ENCODE measurements at regions not wholly inside any gene's neighbourhood (a gene's known extent, or its start where the extent isn't known, plus 50 kb on each side); places are given as distances from the start of the nearest gene placed in this dataset.
"Not testable (repeated sequence)": the region's sequence is repeated elsewhere in the genome, so short reads cannot be mapped to it uniquely, and the experiment has no call there.

DNA sequence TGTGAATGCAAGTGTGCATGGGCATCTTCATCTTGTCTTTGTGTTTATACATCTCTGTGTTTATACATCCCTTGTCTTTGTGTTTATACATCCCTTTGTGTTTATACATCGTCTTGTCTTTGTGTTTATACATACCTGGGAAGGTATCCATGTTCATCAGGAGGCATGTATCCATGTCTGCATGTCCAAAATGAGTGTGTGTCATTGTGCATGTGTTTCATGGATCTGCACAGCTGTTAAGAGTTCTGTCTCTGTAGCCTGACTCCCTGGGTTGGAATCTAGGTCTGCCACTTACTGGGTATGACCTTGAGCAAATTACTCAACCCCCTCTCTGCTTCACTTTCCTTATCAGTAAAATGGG, 50.1 kb upstream of the SIRPA start:
- no peak for DNase-seq

DNA sequence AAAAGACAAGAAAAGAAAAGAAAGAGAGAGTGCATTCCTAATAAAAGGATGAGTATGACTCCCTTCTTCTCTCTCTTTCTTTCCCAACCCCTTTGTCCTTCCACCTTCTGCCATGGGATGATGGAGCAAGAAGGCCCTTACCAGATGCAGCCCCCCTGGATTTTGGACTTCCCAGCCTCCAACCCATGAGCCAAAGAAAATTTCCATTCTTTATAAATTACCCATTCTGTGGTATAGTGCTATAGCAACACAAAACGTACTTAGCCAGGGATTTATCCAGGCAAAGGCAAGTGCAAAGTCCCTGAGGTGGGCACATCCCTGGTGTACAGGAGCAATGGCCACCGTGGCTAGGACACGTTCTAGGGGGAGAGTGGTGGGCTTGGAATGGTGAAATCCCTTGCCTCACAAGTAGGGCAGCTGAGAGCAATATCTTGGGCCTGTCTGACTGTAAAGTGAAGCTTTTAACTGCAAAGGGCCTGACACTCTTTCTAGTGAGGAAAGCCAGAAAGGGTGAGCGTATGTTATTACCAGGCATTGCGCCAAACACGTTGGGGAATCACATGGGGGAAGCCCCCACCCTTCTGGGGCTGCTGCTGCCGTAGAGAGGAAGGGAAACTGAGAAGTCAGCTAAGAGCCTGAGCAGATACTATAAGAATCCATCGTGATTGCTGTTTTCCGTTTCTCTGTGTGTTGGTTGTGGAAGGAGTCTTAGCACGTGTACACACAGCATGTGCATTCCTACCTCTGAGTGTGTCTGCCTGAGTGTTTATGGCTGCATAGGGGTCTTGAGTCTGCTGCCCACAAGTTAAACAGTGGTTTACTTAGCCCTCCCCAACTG, 50.7 kb upstream of the SIRPA start:
- peak; percentile 21 for DNase-seq

DNA sequence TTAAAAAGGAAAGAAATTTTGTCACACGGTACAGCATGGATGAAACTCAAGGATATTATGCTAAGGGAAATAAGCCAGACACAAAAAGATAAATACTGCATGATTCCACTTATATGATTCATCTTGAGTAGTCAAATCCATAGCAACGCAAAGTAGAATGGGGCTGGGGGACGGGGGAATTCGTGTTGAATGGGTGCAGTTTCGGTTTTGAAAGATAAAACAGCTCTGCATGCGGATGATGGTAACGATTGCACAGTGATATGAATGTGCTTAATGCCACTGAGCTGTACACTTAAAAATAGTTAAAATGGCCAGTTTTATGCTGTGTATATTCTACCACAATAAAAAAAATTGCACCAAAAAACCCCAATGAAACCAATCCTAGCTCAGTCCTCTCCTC, 52.9 kb upstream of the SIRPA start:
- no peak for DNase-seq

DNA sequence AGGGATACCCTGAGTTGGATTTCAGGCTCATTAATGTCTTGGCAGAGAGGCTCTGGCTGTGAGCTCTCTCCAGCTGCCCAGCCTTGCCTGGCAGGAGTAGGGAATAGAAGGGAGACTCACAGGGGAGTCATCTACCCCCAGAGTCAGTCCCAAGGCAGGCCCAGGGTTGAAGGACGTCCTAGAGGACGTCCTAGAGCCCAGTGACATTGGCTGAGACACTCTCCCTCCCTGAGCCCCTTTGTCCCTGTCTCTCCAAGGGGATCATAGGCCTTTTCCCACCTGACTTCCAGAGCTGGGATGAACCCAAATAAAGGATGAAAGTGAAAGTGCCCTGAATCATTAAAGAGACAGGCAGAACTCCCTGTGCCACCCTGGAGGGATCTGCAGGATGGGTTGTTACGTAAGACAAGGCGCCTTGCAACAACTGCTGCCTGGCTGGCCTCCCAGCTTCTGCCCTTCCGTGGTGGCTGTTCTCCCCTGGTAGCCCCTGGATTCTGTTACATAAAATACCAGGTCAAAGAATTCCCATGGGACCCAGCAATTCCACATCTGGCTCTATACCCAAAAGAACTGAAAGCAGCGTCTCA, 53.6 kb upstream of the SIRPA start:
- no peak for DNase-seq

DNA sequence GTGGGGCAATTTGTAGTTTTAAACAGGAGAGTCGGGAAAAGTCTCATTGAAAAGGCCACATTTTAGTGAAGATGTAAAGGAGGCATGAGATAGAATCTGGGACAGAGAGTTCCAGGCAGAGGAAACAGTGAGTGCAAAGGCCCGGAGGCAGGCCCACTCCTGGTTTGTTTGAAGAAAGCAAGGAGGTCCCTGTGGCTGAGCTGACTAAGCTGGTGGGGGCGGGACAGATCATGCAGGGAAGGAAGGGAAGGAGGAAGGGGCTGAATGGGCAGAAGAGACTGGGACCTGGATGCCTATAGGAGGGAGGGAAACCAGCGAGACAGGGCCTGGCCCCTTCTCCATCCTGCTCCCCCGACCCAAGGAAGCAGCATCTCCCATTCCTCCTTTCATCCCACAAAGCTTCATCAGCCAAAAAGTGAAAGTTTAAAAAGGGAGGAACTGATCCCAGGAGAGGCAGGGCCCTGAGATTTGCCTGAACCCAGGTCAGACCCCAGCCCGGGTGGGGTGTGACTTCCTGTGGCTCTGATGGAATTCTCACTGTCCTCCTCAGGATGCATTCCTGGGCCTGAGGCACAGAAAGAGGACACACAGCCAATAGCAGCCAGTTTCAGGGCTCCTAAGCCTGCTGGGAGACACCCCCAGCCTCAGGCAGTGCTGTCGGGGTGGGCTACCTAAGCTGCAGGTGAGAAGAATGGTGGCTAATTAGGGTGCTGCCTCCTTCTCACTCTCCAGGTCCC, 54.2 kb upstream of the SIRPA start:
- no peak for DNase-seq

- DNase-seq = not testable (repeated sequence)
These were observed 55.6 kb upstream of the SIRPA start for GRCh38 chr20:1839376-1840317.

- no peak for DNase-seq
These were observed 56.5 kb upstream of the SIRPA start for GRCh38 chr20:1838556-1839279.

- no peak for DNase-seq
These were observed 59.8 kb upstream of the SIRPA start for GRCh38 chr20:1835186-1836035.

- DNase-seq = no peak
These were observed 61.2 kb upstream of the SIRPA start for GRCh38 chr20:1833728-1834726.

DNA sequence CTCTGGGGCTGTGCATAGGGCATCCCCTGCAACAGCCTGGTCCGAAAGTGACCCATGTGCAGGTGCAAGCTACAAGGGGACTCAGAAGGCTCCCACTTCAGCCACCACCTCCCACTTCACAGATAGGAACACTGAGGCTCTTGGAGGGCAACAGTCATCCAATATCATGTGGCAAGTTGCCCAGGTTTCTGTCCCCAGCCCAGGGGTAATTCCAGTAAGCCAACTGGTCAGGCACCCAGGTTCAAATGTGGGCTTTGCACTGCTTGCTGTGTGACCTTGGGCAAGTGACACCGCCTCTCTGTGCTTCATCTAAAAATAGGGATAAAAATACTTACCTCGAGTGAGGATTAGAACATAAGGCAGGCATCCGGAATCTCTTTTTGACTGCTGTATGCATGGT, 62.0 kb upstream of the SIRPA start:
- no peak for DNase-seq

DNA sequence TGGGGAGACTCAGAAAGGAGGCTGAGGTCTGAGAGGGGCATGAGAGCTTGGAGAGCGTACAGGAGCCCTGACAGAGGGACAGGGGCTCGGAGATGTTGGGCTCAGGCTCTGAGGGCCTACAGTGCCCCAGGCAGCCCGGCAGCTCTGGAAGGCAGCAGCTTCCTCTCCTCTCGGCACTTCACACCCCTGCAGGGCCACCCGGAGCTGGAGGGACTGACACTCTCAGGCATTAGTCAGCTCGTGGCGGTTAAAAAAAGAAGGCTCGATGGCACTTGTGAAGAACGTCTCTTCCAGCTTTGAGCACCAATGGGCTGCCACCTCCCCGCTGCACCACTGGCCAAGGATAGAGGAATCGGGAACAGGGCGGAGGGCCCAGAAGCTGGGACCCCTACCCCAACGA, 62.6 kb upstream of the SIRPA start:
- DNase-seq = no peak

DNA sequence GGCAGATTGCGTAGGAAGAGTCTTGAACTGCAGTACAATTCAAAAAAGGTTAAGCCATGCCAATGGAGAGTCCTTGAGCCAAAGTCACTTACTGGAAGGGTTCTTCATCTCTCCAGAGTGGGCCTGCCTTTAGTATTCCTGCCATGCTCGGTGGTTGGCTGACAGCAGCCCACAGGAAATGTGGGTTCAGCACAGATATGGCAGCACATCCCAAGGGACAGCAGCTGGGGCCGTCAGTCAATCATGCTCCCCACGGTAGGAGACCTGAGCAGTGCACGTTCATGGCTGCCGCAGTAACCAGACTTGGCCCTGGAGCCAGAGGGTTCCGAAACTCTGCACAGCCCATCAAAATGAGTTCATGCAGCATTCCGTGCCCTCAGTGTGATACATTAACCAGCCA, 63.6 kb upstream of the SIRPA start:
- DNase-seq = no peak

DNA sequence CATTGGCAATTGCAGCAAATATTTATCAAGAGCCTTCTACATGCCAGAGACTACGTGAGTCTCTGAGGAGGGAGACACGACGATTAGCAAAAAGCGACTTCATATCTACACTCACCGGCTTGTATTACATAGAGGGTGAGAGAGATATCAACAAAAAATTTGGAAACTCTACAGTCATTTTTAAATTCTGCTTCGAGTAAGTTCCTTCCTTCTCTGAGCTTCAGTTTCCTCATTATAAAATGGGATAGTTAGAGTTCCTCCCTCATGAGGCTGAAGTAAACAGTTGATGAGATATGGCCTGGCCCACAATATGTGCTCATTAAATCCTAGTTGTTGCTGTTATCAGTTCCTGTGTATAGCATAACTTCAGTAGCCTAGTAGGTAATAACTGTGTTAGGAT, 64.1 kb upstream of the SIRPA start:
- no peak for DNase-seq

DNA sequence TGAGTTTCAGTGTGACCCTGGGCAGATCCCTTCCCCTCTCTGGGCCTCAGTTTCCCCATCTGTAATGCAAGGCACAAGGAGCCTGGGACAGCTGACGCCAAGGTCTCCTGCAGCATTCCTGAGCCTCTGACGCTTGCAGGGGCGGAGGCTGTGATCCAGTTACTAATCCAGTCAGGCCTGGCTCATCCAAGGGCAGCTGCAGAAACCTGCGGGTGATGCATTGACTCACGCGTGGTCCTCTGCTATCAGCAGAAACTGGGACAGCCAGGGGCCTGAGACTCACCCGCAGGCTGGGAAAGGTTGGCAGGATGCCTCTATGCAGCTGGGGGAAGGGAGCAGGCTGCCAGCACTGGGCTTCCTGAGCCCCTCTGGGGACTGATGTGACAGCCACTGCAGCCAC, 65.0 kb upstream of the SIRPA start:
- no peak for DNase-seq

DNA sequence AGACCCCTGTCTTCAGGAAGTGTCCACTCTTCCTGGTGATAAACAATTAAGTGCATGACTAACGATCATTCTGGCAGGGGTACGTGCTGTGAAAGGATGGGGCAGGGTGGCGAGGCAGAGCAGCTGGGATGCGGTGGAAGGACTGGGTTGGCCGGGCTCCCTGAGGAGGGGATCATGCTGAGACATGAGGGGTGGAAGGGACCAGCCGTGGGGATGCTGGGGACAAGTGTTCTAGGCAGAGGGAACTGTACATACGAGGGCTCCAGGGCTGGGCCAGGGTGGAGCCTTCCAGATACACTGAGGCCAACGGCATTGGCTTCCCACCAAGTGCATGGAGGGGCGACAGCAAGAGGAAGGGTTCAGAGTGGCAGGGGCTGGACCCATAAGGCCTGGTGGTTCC, 65.7 kb upstream of the SIRPA start:
- no peak for DNase-seq

GRCh38 chr20:1828786-1829131, 66.4 kb upstream of the SIRPA start:
- no peak for DNase-seq

- DNase-seq = no peak
These were observed 67.0 kb upstream of the SIRPA start for GRCh38 chr20:1827974-1828785.

- no peak for DNase-seq
These were observed 67.7 kb upstream of the SIRPA start for GRCh38 chr20:1827510-1827973.

- DNase-seq = no peak
These were observed 69.2 kb upstream of the SIRPA start for GRCh38 chr20:1825938-1826445.

All from stimulated activated CD4-positive, alpha-beta T cell treated with anti-CD3 and anti-CD28 coated beads, Interleukin-12 subunit alpha, Interleukin-12 subunit beta, amount 100 ng/mL, for 4 hours (primary cell).